ENCODE measurements at regions not wholly inside any gene's neighbourhood (a gene's known extent, or its start where the extent isn't known, plus 50 kb on each side); places are given as distances from the start of the nearest gene placed in this dataset.

DNA sequence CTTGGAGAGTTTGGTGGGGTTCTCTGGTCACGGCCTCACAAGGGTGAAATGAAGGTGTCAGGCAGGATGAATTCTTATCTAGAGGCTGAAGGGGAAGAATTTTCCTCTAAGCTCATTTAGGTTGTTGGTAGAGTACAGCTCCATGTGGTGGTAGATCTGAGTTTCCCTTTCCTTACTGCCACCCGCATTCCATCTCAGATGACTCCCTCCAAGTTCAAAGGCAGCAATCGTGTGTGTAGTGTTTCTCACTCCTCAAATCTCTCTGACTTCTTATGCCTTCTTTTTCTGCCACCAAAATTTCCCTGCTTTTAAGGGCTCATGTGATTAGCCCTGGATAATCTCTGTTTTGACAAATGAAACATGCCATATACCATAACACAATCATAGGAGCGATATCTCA, 135.5 kb upstream of the MYOCD start (continued):
- TF ChIP-seq, protein P1, sequence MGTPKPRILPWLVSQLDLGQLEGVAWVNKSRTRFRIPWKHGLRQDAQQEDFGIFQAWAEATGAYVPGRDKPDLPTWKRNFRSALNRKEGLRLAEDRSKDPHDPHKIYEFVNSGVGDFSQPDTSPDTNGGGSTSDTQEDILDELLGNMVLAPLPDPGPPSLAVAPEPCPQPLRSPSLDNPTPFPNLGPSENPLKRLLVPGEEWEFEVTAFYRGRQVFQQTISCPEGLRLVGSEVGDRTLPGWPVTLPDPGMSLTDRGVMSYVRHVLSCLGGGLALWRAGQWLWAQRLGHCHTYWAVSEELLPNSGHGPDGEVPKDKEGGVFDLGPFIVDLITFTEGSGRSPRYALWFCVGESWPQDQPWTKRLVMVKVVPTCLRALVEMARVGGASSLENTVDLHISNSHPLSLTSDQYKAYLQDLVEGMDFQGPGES (IDR thresholded peaks at IDR 0.05; ENCODE audit: low read depth, low read length): no peak
- TF ChIP-seq TAF1 (IDR thresholded peaks at IDR 0.05; ENCODE audit: borderline replicate concordance, low read depth, low read length) (no peak), NFIC (IDR thresholded peaks at IDR 0.05; ENCODE audit: borderline replicate concordance) (no peak), MEF2A (IDR thresholded peaks at IDR 0.05; ENCODE audit: borderline replicate concordance, low read depth) (no peak), RAD21 (IDR thresholded peaks at IDR 0.05; ENCODE audit: low read length) (no peak)
- TF ChIP-seq, protein P2, sequence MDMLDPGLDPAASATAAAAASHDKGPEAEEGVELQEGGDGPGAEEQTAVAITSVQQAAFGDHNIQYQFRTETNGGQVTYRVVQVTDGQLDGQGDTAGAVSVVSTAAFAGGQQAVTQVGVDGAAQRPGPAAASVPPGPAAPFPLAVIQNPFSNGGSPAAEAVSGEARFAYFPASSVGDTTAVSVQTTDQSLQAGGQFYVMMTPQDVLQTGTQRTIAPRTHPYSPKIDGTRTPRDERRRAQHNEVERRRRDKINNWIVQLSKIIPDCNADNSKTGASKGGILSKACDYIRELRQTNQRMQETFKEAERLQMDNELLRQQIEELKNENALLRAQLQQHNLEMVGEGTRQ (IDR thresholded peaks at IDR 0.05; ENCODE audit: borderline replicate concordance, low read depth, low read length): no peak

DNA sequence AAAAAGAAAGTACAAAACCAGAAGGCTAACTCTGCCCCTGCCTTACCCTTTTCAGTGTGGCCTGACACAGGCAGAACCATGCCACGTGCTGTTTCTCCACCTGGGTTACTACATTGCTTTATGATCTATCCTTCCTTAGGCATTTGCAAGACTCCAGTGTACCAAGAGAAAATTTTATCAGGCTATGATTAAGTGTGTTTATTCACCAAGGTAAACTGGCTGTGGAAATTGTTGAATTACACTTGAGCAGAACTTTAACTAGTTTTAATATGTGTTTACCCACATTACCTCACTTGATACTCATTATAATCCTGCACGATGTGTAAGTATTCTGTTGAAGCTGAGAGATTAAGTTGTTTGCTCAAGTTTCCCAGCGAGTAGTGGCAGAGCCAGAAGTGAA, 129.7 kb upstream of the MYOCD start:
- Histone ChIP-seq H3K9me3 (no peaks in the 10 kb centered on the region), H3K27ac (ENCODE audit: low read depth in 2 of 2, low read length in 1 of 2) (no peak overlapping the region), H3K36me3 (replicated peaks in 1 of 2; ENCODE audit: control insufficient read depth in 1 of 2, insufficient read depth in 2 of 2, low read length in 1 of 2) (no peaks in the 10 kb centered on the region), H3F3A (replicated peaks; ENCODE audit: insufficient read depth) (no peaks in the 10 kb centered on the region), H3K4me3 (ENCODE audit: low read depth in 2 of 2, low read length in 1 of 2) (no peak overlapping the region), H2AFZ (ENCODE audit: low read depth) (no peak overlapping the region), H3K9ac (no peak overlapping the region), H3K4me1 (ENCODE audit: control insufficient read depth in 1 of 2, insufficient read depth in 2 of 2, low read depth in 1 of 2, low read length in 1 of 2) (no peaks in the 10 kb centered on the region), H3K79me2 (ENCODE audit: insufficient read depth) (no peaks in the 10 kb centered on the region), H4K20me1 (ENCODE audit: insufficient read depth) (no peaks in the 10 kb centered on the region), H3K27me3 (ENCODE audit: insufficient read depth) (no peaks in the 10 kb centered on the region), H3K4me2 (no peak overlapping the region), H3K9me2 (no peaks in the 10 kb centered on the region)
- ChIA-PET POLR2A (no interaction called here), CTCF (no interaction called here)
- 4% methylated on average over 3 of the region's 3 CpGs for WGBS (ENCODE audit: low lambda C conversion rate)
- TF ChIP-seq, protein P3, sequence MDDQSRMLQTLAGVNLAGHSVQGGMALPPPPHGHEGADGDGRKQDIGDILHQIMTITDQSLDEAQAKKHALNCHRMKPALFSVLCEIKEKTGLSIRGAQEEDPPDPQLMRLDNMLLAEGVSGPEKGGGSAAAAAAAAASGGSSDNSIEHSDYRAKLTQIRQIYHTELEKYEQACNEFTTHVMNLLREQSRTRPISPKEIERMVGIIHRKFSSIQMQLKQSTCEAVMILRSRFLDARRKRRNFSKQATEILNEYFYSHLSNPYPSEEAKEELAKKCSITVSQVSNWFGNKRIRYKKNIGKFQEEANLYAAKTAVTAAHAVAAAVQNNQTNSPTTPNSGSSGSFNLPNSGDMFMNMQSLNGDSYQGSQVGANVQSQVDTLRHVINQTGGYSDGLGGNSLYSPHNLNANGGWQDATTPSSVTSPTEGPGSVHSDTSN (IDR thresholded peaks at IDR 0.05): no peak
- TF ChIP-seq TEAD4 (IDR thresholded peaks at IDR 0.05; ENCODE audit: borderline replicate concordance, insufficient read depth) (no peak), FOSL2 (IDR thresholded peaks at IDR 0.05; ENCODE audit: borderline replicate concordance, low read depth) (no peak), SMC3 (IDR thresholded peaks at IDR 0.05; ENCODE audit: low read depth, low read length) (no peak), YY1 (IDR thresholded peaks at IDR 0.05; ENCODE audit: low read depth) (no peak), EP300 (IDR thresholded peaks at IDR 0.05; ENCODE audit: borderline replicate concordance in 1 of 2, low read depth in 1 of 2, low read length in 1 of 2) (no peak), GATA2 (CRISPR knock-in tag; IDR thresholded peaks at IDR 0.05) (no peak), RFX5 (IDR thresholded peaks at IDR 0.05; ENCODE audit: low read length) (no peak), TAF1 (IDR thresholded peaks at IDR 0.05; ENCODE audit: borderline replicate concordance, low read depth, low read length) (no peak), ELF1 (IDR thresholded peaks at IDR 0.05) (no peak), RXRA (IDR thresholded peaks at IDR 0.05; ENCODE audit: borderline replicate concordance, low read depth) (no peak)
- TF ChIP-seq, protein P4, sequence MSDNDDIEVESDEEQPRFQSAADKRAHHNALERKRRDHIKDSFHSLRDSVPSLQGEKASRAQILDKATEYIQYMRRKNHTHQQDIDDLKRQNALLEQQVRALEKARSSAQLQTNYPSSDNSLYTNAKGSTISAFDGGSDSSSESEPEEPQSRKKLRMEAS (IDR thresholded peaks at IDR 0.05; ENCODE audit: low read depth): no peak
- TF ChIP-seq, protein P5, sequence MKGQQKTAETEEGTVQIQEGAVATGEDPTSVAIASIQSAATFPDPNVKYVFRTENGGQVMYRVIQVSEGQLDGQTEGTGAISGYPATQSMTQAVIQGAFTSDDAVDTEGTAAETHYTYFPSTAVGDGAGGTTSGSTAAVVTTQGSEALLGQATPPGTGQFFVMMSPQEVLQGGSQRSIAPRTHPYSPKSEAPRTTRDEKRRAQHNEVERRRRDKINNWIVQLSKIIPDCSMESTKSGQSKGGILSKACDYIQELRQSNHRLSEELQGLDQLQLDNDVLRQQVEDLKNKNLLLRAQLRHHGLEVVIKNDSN (IDR thresholded peaks at IDR 0.05; ENCODE audit: borderline replicate concordance, low read depth): no peak
- DNase-seq: no peak

Measured in SK-N-SH (cell line).